HFFc6 (cell line): ENCODE measurements at regions not wholly inside any gene's neighbourhood (a gene's known extent, or its start where the extent isn't known, plus 50 kb on each side); places are given as distances from the start of the nearest gene placed in this dataset.

Experiments used
- DNase-seq: peaks from one replicate; pipeline ENCODE4 v3.0.0-alpha.2; 2018
- H3K27ac Mint-ChIP-seq: 2 replicates; pipeline ENCODE4 v1.8.0; 2020; ENCODE audit warnings: mild to moderate bottlenecking, mixed read lengths
- H3K27me3 Mint-ChIP-seq: 2 replicates; pipeline ENCODE4 v1.8.0; 2021; ENCODE audit warnings: mild to moderate bottlenecking, moderate library complexity, mixed read lengths; ENCODE audit not compliant: insufficient read depth
- H3K36me3 Mint-ChIP-seq: 2 replicates; pipeline ENCODE4 v1.8.0; 2021; ENCODE audit warnings: low read depth, mixed read lengths
- H3K4me1 Mint-ChIP-seq: 2 replicates; pipeline ENCODE4 v1.8.0; 2020; ENCODE audit warnings: low read depth, mixed read lengths
- H3K4me3 Mint-ChIP-seq: 2 replicates; pipeline ENCODE4 v1.8.0; 2020; ENCODE audit warnings: mild to moderate bottlenecking, moderate library complexity, mixed read lengths
- H3K9me3 Mint-ChIP-seq: 2 replicates; pipeline ENCODE4 v1.8.0; 2020; ENCODE audit warnings: mild to moderate bottlenecking, mixed read lengths
- TF ChIP-seq, protein P1 (sequence below): fragments of 200-600 bp; sonication (generic); IDR thresholded peaks from 2 replicates; pipeline ENCODE4 v1.5.0; 2021; ENCODE audit warnings: antibody characterized with exemption, mild to moderate bottlenecking

DNA sequence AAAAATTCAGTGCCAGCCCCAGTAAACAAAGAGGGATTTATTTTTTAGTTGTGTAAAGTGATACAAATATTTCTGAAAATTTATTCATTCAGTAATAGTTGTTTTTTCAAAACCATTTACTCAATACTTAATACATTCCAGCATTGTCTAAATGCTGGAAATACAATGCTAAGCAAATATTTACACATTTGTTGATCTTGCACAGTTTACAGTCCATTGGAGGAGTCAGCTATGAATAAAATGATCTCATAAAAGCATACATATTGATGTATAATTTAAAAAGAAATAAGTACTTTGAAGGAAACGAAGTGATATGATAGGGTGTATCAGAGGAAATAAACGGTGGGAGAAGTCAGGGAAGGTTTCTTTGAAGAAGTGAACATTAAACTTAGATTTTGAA, 1942.1 kb upstream of the ADGRL3 start:
- Mint-ChIP-seq H3K4me1 (no peaks in the 10 kb centered on the region), H3K9me3 (peaks cover 36% of the 10 kb centered on the region), H3K36me3 (no peaks in the 10 kb centered on the region), H3K27ac (no peak overlapping the region), H3K4me3 (no peak overlapping the region), H3K27me3 (no peaks in the 10 kb centered on the region)
- TF ChIP-seq, protein P1, sequence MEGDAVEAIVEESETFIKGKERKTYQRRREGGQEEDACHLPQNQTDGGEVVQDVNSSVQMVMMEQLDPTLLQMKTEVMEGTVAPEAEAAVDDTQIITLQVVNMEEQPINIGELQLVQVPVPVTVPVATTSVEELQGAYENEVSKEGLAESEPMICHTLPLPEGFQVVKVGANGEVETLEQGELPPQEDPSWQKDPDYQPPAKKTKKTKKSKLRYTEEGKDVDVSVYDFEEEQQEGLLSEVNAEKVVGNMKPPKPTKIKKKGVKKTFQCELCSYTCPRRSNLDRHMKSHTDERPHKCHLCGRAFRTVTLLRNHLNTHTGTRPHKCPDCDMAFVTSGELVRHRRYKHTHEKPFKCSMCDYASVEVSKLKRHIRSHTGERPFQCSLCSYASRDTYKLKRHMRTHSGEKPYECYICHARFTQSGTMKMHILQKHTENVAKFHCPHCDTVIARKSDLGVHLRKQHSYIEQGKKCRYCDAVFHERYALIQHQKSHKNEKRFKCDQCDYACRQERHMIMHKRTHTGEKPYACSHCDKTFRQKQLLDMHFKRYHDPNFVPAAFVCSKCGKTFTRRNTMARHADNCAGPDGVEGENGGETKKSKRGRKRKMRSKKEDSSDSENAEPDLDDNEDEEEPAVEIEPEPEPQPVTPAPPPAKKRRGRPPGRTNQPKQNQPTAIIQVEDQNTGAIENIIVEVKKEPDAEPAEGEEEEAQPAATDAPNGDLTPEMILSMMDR = no peak
- DNase-seq = no peak

DNA sequence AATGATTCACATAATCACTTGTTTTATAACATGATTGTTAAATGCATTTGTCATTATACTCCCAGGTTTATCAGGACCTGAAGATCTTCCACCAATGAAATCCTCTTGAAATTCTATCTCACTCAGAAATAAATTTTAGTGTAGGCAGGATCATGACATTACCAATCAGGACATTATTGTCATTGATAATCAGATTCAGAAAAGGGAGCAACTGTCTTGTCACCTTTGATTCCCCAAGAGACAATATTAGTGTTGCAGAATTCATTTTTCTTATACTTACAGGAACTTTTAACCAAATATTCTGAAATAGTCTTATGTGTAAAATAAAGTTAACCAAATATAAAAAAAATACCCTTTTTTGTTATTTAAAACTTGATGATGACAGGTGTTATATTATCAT, 1892.5 kb upstream of the ADGRL3 start:
- TF ChIP-seq, protein P1 = no peak
- H3K27ac Mint-ChIP-seq = no peak overlapping the region
- peaks cover 10% of the 10 kb centered on the region for H3K9me3 Mint-ChIP-seq
- no peaks in the 10 kb centered on the region for H3K36me3 Mint-ChIP-seq
- no peak for DNase-seq
- no peaks in the 10 kb centered on the region for H3K27me3 Mint-ChIP-seq
- H3K4me3 Mint-ChIP-seq = no peak overlapping the region
- no peaks in the 10 kb centered on the region for H3K4me1 Mint-ChIP-seq

DNA sequence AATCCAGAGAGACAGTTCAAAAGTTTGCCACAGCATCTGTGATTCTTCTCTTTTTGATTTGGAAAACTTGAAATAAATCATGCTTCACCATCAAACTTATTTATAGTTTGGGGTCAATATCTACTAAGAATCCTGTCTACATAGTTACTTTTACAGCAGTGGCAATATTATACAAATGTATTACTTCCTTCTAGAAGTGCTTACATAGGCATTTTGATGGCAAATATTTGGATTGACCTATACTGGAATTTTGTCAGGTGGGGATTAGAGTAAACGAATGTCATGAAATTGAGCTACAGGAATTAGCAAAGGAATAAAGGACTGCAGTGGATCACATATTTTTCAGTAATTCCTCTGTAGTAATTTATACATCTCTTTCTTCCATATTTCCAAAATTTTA, 1885.5 kb upstream of the ADGRL3 start:
- TF ChIP-seq, protein P1 = no peak
- H3K9me3 Mint-ChIP-seq = peaks cover 23% of the 10 kb centered on the region

DNA sequence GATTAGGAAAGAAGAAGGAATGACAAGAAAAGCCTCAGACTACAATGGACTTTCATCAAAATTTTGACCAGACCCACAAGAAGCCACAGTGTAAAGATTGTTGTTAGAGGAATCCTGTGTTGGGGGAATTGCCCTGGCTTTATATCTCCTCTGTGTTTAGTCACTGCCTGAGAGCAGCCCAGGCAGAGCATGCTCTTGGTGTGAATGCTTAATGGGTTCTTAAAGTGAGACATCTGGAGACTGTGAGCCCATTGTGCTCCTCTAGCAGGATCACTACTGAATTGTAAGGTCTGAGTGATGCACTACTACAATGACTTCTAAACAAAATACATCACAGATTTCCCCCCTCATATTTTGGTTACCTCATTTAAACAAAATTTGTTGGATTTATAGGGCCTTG, 1860.5 kb upstream of the ADGRL3 start:
- Mint-ChIP-seq H3K9me3 (peaks cover 13% of the 10 kb centered on the region), H3K27me3 (no peaks in the 10 kb centered on the region), H3K36me3 (no peaks in the 10 kb centered on the region), H3K4me3 (no peak overlapping the region), H3K4me1 (no peaks in the 10 kb centered on the region), H3K27ac (no peak overlapping the region)
- no peak for DNase-seq
- TF ChIP-seq, protein P1 = no peak

More for the DNA sequence above, 1885.5 kb upstream of the ADGRL3 start:
- H3K36me3 Mint-ChIP-seq = no peaks in the 10 kb centered on the region
- H3K4me1 Mint-ChIP-seq = no peaks in the 10 kb centered on the region
- H3K27me3 Mint-ChIP-seq = no peaks in the 10 kb centered on the region; the same call in 1 of the 2 replicates
- H3K4me3 Mint-ChIP-seq = no peak overlapping the region
- H3K27ac Mint-ChIP-seq = no peak overlapping the region
- no peak for DNase-seq

DNA sequence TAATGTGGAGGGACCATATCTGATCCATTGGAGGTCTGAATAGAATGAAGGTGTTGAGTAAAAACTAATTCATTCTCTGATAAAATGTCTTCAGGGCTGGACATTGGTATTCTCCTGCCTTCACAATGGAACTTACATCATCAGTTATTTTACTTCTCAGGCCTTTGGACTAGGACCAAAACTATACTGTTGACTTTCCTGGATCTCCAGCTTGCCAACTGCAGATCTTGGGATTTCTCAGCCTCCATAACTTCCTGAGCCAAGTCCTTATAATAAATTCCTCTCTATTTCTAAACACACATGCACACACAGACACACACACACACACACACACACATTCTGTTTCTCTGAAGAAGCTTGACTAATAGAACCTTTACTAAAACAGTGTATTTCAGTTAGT, 1858.6 kb upstream of the ADGRL3 start:
- H3K36me3 Mint-ChIP-seq = no peaks in the 10 kb centered on the region

More for the DNA sequence above, 1858.6 kb upstream of the ADGRL3 start:
- H3K4me1 Mint-ChIP-seq = no peaks in the 10 kb centered on the region
- TF ChIP-seq, protein P1 = no peak
- H3K27ac Mint-ChIP-seq = no peak overlapping the region
- H3K4me3 Mint-ChIP-seq = no peak overlapping the region
- no peak for DNase-seq
- H3K9me3 Mint-ChIP-seq = peaks cover 13% of the 10 kb centered on the region
- H3K27me3 Mint-ChIP-seq = no peaks in the 10 kb centered on the region
